NCI-H187 (cell line): ENCODE measurements at regions not wholly inside any gene's neighbourhood (a gene's known extent, or its start where the extent isn't known, plus 50 kb on each side); places are given as distances from the start of the nearest gene placed in this dataset.
"Not testable (repeated sequence)": the region's sequence is repeated elsewhere in the genome, so short reads cannot be mapped to it uniquely, and the experiment has no call there.

Experiments
- DNase-seq, 2 experiments: peaks; one replicate each; lab custom pipeline; 2025; lab: John Stamatoyannopoulos, UW

- DNase-seq = no peak
Measured at GRCh38 chr3:13137941-13138832, 65.0 kb upstream of the IQSEC1 start.

GRCh38 chr3:13136848-13137247, 63.6 kb upstream of the IQSEC1 start:
- not testable (repeated sequence) for DNase-seq

- no peak for DNase-seq
Measured at GRCh38 chr3:13136426-13136825, 63.2 kb upstream of the IQSEC1 start.

- DNase-seq = no peak
Measured at GRCh38 chr3:13135811-13136321, 62.6 kb upstream of the IQSEC1 start.

GRCh38 chr3:13135251-13135810, 62.1 kb upstream of the IQSEC1 start:
- no peak for DNase-seq

GRCh38 chr3:13134879-13135206, 61.6 kb upstream of the IQSEC1 start:
- DNase-seq = no peak

GRCh38 chr3:13134166-13134878, 61.1 kb upstream of the IQSEC1 start:
- no peak for DNase-seq

- no peak for DNase-seq
Measured at GRCh38 chr3:13133471-13133981, 60.3 kb upstream of the IQSEC1 start.

- DNase-seq = no peak
Measured at GRCh38 chr3:13132731-13133410, 59.6 kb upstream of the IQSEC1 start.

- no peak for DNase-seq
Measured at GRCh38 chr3:13132281-13132680, 59.1 kb upstream of the IQSEC1 start.

GRCh38 chr3:13130464-13131193, 57.4 kb upstream of the IQSEC1 start:
- no peak for DNase-seq

GRCh38 chr3:13125092-13126015, 52.1 kb upstream of the IQSEC1 start:
- no peak for DNase-seq

GRCh38 chr3:13124631-13125030, 51.4 kb upstream of the IQSEC1 start:
- DNase-seq = no peak

- no peak for DNase-seq
Measured at GRCh38 chr3:13123765-13124164, 50.5 kb upstream of the IQSEC1 start.

- no peak for DNase-seq
Measured at GRCh38 chr3:13123013-13123654, 49.9 kb upstream of the IQSEC1 start.
